Keratinocyte (primary cell): ENCODE measurements at regions not wholly inside any gene's neighbourhood (a gene's known extent, or its start where the extent isn't known, plus 50 kb on each side); places are given as distances from the start of the nearest gene placed in this dataset.

ENCODE experiments used
- DNase-seq: peaks from one replicate; pipeline ENCODE4 v3.0.0-alpha.2; 2011; ENCODE audit warnings: low read depth, missing footprints, low spot score
- FAIRE-seq: peaks from 2 replicates; lab custom pipeline; 2011; peaks lifted over from hg19 to GRCh38; lab: Jason Lieb, UNC
- H2AFZ ChIP-seq: 2 replicates; pipeline ENCODE4 v1.6.0; 2012; ENCODE audit warnings: low read length, control low read depth, inconsistent platforms; ENCODE audit not compliant: control insufficient read depth
- H3K27ac ChIP-seq: 2 replicates; pipeline ENCODE4 v1.5.1; 2011; ENCODE audit warnings: low read length; ENCODE audit not compliant: control insufficient read depth, insufficient read depth
- H3K27me3 ChIP-seq: 3 replicates; pipeline ENCODE4 v1.6.0; 2011; ENCODE audit warnings: low read length; ENCODE audit not compliant: control insufficient read depth, insufficient read depth; ENCODE audit errors: extremely low read depth
- H3K36me3 ChIP-seq, 2 experiments: 2 replicates in 1 of 2; 3 replicates in 1 of 2; pipeline ENCODE4 v1.5.1; 2011; ENCODE audit warnings: low read length in 2 of 2, mild to moderate bottlenecking in 1 of 2; ENCODE audit not compliant: control insufficient read depth in 2 of 2, insufficient read depth in 2 of 2; ENCODE audit errors: extremely low read depth in 1 of 2
- H3K4me1 ChIP-seq: 3 replicates; pipeline ENCODE4 v1.5.1; 2011; ENCODE audit warnings: low read length; ENCODE audit not compliant: control insufficient read depth, insufficient read depth; ENCODE audit errors: extremely low read depth
- H3K4me2 ChIP-seq: 3 replicates; pipeline ENCODE4 v1.6.0; 2011; ENCODE audit warnings: low read depth, low read length; ENCODE audit not compliant: control insufficient read depth, insufficient read depth; ENCODE audit errors: extremely low read depth
- H3K4me3 ChIP-seq, 3 experiments: fragments of 200-600 bp in 1 of 3; sonication (generic) in 1 of 3; 2 replicates in 2 of 3; 3 replicates in 1 of 3; pipeline ENCODE4 v1.5.1; 2011 to 2016; ENCODE audit warnings: low read length in 3 of 3, mild to moderate bottlenecking in 3 of 3, control low read depth in 2 of 3, inconsistent platforms in 1 of 3, low read depth in 1 of 3, mixed read lengths in 1 of 3, mixed run types in 1 of 3, moderate library complexity in 1 of 3; ENCODE audit not compliant: control insufficient read depth in 2 of 3, insufficient read depth in 2 of 3; ENCODE audit errors: extremely low read depth in 1 of 3
- H3K79me2 ChIP-seq: 2 replicates; pipeline ENCODE4 v1.6.0; 2012; ENCODE audit warnings: low read length; ENCODE audit not compliant: control insufficient read depth, insufficient read depth
- H3K9ac ChIP-seq: 3 replicates; pipeline ENCODE4 v1.6.0; 2011; ENCODE audit warnings: low read length; ENCODE audit not compliant: control insufficient read depth, insufficient read depth; ENCODE audit errors: extremely low read depth
- H3K9me1 ChIP-seq: 3 replicates; pipeline ENCODE4 v1.6.0; 2011; ENCODE audit warnings: low read length; ENCODE audit not compliant: control insufficient read depth, insufficient read depth; ENCODE audit errors: extremely low read depth
- H3K9me3 ChIP-seq: 2 replicates; pipeline ENCODE4 v1.5.1; 2012; ENCODE audit warnings: low read depth, low read length; ENCODE audit not compliant: control insufficient read depth
- H4K20me1 ChIP-seq: 3 replicates; pipeline ENCODE4 v1.6.0; 2011; ENCODE audit warnings: low read length; ENCODE audit not compliant: control insufficient read depth, insufficient read depth; ENCODE audit errors: extremely low read depth
- EZH2 ChIP-seq: IDR thresholded peaks from one replicate; pipeline ENCODE4 v1.6.1; 2012; ENCODE audit warnings: inconsistent platforms, mild to moderate bottlenecking, low read length, moderate library complexity
- dilution Hi-C: fragments of 300-500 bp; cut with MboI; formaldehyde crosslinking; loops from one replicate; pipeline ENCODE4 v1.7.0; 2020; ENCODE audit warnings: low sequenced_read_pairs; ENCODE audit not compliant: extremely low pct_ligation_motif_present
- TF ChIP-seq, protein P1 (sequence below), 3 experiments: IDR thresholded peaks in 1 of 3; conservative IDR thresholded peaks in 1 of 3; optimal IDR thresholded peaks in 1 of 3; 2 replicates in 2 of 3; 3 replicates in 1 of 3; pipeline versions ENCODE3 to v1.5.1; 2011; ENCODE audit warnings: low read length in 3 of 3, mild to moderate bottlenecking in 3 of 3, moderate library complexity in 2 of 3, control low read depth in 1 of 3, inconsistent platforms in 1 of 3; ENCODE audit not compliant: insufficient read depth in 2 of 3; ENCODE audit errors: extremely low read depth in 1 of 3

DNA sequence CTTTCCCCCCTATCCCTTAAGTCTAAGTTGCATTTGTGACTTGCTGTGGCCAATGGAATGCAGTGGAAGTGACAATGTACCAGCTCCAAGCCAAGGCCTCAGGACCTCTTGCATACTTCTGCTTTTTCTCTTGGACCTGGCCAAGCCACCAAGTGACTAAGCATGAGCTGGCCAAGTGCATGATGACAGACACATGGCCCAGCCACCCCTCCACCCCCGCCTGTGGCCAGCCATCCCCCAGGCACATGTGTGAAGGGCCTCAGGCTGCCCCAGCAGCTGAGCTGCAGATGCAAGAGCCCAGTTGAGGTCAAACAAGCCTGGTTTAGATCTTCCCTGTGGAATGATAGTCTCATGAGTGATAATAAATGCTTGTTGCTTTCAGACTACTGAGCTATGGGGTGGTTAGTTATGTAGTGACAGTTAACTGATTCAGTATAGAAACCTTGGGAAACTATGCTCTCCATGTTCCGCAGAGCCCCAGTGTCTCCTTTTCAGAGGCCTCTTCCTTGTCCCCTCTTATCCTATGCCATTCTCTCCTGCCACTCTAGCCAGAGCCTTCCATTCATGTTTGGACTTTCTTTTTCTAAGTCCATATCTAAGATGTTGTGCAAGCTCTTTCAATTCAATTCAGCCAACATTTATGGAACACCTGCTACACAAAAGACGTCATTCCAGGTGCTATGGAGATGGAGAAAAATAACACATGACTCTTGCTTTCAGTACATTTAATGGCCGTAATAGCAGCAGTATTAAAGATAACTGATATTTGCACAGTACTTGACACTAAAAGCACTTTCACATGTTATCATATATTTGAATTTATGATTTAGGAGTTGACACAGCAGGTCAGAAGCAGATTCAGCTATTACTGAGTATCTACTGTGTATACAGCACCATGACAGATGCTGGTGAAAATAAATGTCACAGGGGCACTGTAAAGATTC, 55.5 kb upstream of the LOXL4 start:
- Histone ChIP-seq H3K27ac (no peak overlapping the region), H3K9me3 (no peaks in the 10 kb centered on the region), H3K9ac (no peak overlapping the region), H2AFZ (no peak overlapping the region), H3K4me3 (no peak overlapping the region), H3K27me3 (peaks cover 9% of the 10 kb centered on the region), H3K36me3 (no peaks in the 10 kb centered on the region), H3K9me1 (no peaks in the 10 kb centered on the region), H3K4me1 (peaks cover 4% of the 10 kb centered on the region), H3K4me2 (no peak overlapping the region), H4K20me1 (no peaks in the 10 kb centered on the region), H3K79me2 (no peaks in the 10 kb centered on the region)
- DNase-seq (no peak), FAIRE-seq (no peak)
- TF ChIP-seq, protein P1, sequence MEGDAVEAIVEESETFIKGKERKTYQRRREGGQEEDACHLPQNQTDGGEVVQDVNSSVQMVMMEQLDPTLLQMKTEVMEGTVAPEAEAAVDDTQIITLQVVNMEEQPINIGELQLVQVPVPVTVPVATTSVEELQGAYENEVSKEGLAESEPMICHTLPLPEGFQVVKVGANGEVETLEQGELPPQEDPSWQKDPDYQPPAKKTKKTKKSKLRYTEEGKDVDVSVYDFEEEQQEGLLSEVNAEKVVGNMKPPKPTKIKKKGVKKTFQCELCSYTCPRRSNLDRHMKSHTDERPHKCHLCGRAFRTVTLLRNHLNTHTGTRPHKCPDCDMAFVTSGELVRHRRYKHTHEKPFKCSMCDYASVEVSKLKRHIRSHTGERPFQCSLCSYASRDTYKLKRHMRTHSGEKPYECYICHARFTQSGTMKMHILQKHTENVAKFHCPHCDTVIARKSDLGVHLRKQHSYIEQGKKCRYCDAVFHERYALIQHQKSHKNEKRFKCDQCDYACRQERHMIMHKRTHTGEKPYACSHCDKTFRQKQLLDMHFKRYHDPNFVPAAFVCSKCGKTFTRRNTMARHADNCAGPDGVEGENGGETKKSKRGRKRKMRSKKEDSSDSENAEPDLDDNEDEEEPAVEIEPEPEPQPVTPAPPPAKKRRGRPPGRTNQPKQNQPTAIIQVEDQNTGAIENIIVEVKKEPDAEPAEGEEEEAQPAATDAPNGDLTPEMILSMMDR (optimal IDR thresholded peaks at IDR 0.05 in 1 of 3, IDR thresholded peaks at IDR 0.05 in 1 of 3, conservative IDR thresholded peaks at IDR 0.05 in 1 of 3; ENCODE audit: extremely low read depth in 1 of 3, insufficient read depth in 2 of 3, low read length in 3 of 3) = no peak
- no peak for TF ChIP-seq EZH2
- dilution Hi-C loops = no loop called here

DNA sequence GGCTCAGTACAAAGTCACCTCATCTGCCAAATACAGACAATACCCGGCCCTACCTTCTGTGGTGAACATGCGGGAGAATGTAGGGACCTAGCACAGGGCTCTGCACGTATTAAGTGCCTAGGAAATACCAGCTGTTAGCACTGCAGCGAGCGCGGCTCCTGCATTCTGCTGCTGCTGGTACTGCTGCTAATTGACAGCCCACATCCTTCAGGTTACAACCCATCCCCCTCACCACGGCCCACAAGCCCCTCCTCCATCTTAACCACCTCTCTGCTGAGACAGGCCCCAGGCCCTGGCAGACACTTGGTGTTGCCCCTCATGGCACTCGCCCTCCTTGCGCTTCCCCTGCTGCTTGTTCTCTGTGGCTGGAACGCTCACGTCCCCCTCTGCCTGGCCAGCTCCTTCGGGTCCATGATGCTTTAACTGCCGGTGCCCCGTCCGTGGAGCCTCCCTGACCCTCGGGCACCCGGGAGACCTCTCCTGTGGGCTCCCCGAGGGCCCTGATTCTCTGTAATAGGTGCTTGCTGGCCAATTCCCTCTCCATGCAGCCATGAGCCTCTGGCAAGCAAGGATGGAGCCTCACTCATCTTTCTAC, 53.3 kb upstream of the LOXL4 start:
- no peak overlapping the region for H3K9ac ChIP-seq
- dilution Hi-C loops = no loop called here
- peaks cover 14% of the 10 kb centered on the region for H3K4me1 ChIP-seq

More for the DNA sequence above, 53.3 kb upstream of the LOXL4 start:
- Histone ChIP-seq H3K4me3 (no peak overlapping the region), H3K27ac (no peak overlapping the region), H3K79me2 (no peaks in the 10 kb centered on the region), H3K4me2 (no peak overlapping the region), H3K27me3 (no peaks in the 10 kb centered on the region), H2AFZ (no peak overlapping the region), H4K20me1 (no peaks in the 10 kb centered on the region), H3K9me1 (no peaks in the 10 kb centered on the region), H3K36me3 (no peaks in the 10 kb centered on the region), H3K9me3 (no peaks in the 10 kb centered on the region)
- no peak for FAIRE-seq
- DNase-seq = no peak
- no peak for TF ChIP-seq EZH2
- TF ChIP-seq, protein P1 (optimal IDR thresholded peaks at IDR 0.05 in 1 of 3, IDR thresholded peaks at IDR 0.05 in 1 of 3, conservative IDR thresholded peaks at IDR 0.05 in 1 of 3; ENCODE audit: extremely low read depth in 1 of 3, insufficient read depth in 2 of 3, low read length in 3 of 3) = no peak
